ENCODE measurements at regions not wholly inside any gene's neighbourhood (a gene's known extent, or its start where the extent isn't known, plus 50 kb on each side); places are given as distances from the start of the nearest gene placed in this dataset.

DNA sequence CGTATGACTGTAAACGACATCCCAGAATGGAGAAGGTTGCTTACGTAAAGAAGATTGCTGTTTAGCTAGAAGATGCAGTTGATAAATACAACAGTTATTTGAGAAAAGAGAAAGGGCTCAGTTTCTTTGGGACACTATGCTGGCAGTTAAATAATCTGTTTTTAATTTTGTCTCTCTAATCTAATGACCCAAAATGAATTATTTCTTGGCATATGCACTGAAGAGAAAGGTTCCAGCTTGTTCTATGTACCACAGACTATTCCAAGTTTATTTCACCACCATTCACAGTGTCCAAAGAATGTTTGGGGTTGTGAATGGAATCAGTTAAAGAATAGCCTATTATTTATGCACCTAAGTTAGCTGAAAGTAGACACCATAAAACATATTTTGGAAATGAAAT is 449.9 kb downstream of the RNF144B start:
- Mint-ChIP-seq H3K27ac (no peak overlapping the region), H3K4me1 (no peaks in the 10 kb centered on the region), H3K36me3 (ENCODE audit: low read depth) (no peaks in the 10 kb centered on the region), H3K4me3 (no peak overlapping the region), H3K9me3 (no peaks in the 10 kb centered on the region), H3K27me3 (ENCODE audit: low read depth, poor library complexity) (peaks cover 4% of the 10 kb centered on the region)
- TF ChIP-seq, protein P1, sequence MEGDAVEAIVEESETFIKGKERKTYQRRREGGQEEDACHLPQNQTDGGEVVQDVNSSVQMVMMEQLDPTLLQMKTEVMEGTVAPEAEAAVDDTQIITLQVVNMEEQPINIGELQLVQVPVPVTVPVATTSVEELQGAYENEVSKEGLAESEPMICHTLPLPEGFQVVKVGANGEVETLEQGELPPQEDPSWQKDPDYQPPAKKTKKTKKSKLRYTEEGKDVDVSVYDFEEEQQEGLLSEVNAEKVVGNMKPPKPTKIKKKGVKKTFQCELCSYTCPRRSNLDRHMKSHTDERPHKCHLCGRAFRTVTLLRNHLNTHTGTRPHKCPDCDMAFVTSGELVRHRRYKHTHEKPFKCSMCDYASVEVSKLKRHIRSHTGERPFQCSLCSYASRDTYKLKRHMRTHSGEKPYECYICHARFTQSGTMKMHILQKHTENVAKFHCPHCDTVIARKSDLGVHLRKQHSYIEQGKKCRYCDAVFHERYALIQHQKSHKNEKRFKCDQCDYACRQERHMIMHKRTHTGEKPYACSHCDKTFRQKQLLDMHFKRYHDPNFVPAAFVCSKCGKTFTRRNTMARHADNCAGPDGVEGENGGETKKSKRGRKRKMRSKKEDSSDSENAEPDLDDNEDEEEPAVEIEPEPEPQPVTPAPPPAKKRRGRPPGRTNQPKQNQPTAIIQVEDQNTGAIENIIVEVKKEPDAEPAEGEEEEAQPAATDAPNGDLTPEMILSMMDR (IDR thresholded peaks at IDR 0.05): no peak
- no peak for DNase-seq

DNA sequence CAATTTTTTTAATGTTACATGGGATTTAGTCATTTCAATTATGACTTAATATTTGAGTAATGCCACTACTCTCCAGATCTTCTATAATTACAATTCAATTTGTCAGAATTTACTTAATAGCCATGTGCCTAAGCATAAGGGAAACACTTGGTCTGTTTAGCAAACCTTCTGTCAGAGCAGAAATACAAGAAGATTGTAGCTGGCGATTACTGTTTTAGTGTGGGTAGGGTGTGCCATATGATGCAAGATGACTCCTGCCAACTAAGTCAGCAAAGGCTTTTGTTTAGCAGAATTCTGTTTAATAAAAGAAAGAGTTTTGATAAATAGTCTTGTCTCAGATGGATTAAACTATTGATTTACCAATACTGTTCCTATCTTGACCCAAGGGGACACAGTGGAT is 455.4 kb downstream of the RNF144B start:
- Mint-ChIP-seq H3K36me3 (ENCODE audit: low read depth) (no peaks in the 10 kb centered on the region), H3K27ac (no peak overlapping the region), H3K27me3 (ENCODE audit: low read depth, poor library complexity) (peaks cover 4% of the 10 kb centered on the region), H3K9me3 (no peaks in the 10 kb centered on the region), H3K4me3 (no peak overlapping the region), H3K4me1 (no peaks in the 10 kb centered on the region)
- DNase-seq: no peak
- TF ChIP-seq, protein P1 (IDR thresholded peaks at IDR 0.05): no peak

DNA sequence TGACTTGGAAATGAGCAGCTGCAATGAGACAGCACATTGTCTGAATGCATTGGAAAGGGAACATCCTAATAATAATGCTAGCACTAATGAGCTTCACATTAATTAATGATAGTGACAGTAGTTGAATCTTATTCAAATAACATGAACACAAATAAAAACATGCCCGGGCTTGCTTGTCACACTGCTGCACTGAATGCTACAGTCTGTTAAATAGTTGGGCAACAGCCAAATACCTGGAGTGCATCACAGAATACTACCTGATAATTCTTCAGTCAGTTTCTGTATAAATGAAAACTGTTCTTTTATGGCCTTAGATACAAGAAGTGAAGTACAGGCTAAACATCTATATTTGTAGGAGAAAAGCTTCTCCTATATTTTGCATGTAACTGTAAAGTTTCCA is 458.7 kb downstream of the RNF144B start:
- H3K36me3 Mint-ChIP-seq (ENCODE audit: low read depth): no peaks in the 10 kb centered on the region
- no peak for DNase-seq
- H3K27me3 Mint-ChIP-seq (ENCODE audit: low read depth, poor library complexity): peaks cover 2% of the 10 kb centered on the region
- H3K9me3 Mint-ChIP-seq: no peaks in the 10 kb centered on the region
- no peak overlapping the region for H3K4me3 Mint-ChIP-seq
- H3K27ac Mint-ChIP-seq: no peak overlapping the region
- no peaks in the 10 kb centered on the region for H3K4me1 Mint-ChIP-seq
- TF ChIP-seq, protein P1 (IDR thresholded peaks at IDR 0.05): no peak

DNA sequence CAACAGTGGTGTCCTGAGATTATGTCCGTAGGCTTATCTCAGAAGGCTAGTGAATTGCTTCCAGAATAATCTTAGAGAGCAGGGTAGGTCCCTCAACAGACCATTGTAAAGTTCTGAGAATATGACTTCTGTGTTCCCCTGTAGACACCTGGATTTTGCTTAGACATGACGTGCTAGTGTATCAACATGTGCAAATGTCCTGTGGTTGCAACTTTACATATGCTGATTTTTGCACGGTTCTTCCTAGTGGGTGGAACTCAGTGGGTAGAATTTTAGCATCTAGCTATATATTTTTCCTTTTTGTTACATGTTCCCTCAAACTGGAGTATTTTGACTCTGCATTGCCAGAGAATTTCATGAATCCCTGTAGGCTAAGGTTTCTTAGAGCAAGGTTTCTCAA is 459.2 kb downstream of the RNF144B start:
- DNase-seq: no peak
- Mint-ChIP-seq H3K27ac (no peak overlapping the region), H3K4me3 (no peak overlapping the region), H3K9me3 (no peaks in the 10 kb centered on the region), H3K36me3 (ENCODE audit: low read depth) (no peaks in the 10 kb centered on the region), H3K4me1 (no peaks in the 10 kb centered on the region), H3K27me3 (ENCODE audit: low read depth, poor library complexity) (peaks cover 2% of the 10 kb centered on the region)
- TF ChIP-seq, protein P1 (IDR thresholded peaks at IDR 0.05): no peak

DNA sequence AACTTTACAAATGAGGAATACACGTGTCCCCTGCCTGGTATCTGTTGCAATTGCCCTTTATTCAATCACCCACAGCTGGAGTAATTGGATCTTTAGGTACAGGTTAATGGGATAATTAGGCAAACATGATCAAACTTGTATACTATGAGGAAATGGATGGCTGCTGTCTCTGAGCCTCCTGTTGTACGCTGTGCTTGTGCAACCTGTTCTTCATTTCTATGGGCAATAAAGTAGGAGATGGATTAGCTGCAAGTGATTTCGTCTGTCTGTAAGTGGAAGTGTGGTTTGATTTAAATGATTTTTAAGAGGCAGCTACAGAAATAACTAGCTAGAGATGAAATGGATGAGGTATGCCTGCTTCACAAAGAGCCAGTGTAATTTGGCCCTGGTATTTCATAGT is 474.1 kb downstream of the RNF144B start:
- no peaks in the 10 kb centered on the region for H3K36me3 Mint-ChIP-seq (ENCODE audit: low read depth)
- peaks cover 13% of the 10 kb centered on the region for H3K27me3 Mint-ChIP-seq (ENCODE audit: low read depth, poor library complexity)
- H3K9me3 Mint-ChIP-seq: peaks cover 8% of the 10 kb centered on the region
- H3K27ac Mint-ChIP-seq: no peak overlapping the region
- no peak for DNase-seq
- H3K4me1 Mint-ChIP-seq: no peaks in the 10 kb centered on the region
- TF ChIP-seq, protein P1 (IDR thresholded peaks at IDR 0.05): no peak
- H3K4me3 Mint-ChIP-seq: no peak overlapping the region

GRCh38 chr6:18883268-18883667 is 496.1 kb downstream of the RNF144B start:
- H3K36me3 Mint-ChIP-seq (ENCODE audit: low read depth): no peaks in the 10 kb centered on the region
- TF ChIP-seq, protein P1 (IDR thresholded peaks at IDR 0.05): no peak
- H3K27me3 Mint-ChIP-seq (ENCODE audit: low read depth, poor library complexity): no peaks in the 10 kb centered on the region
- DNase-seq: no peak
- no peak overlapping the region for H3K4me3 Mint-ChIP-seq
- H3K4me1 Mint-ChIP-seq: no peaks in the 10 kb centered on the region
- no peak overlapping the region for H3K27ac Mint-ChIP-seq
- H3K9me3 Mint-ChIP-seq: peaks cover 3% of the 10 kb centered on the region

Measured in nephron progenitor cell (in vitro differentiated cells).